ENCODE measurements at regions not wholly inside any gene's neighbourhood (a gene's known extent, or its start where the extent isn't known, plus 50 kb on each side); places are given as distances from the start of the nearest gene placed in this dataset.

DNA sequence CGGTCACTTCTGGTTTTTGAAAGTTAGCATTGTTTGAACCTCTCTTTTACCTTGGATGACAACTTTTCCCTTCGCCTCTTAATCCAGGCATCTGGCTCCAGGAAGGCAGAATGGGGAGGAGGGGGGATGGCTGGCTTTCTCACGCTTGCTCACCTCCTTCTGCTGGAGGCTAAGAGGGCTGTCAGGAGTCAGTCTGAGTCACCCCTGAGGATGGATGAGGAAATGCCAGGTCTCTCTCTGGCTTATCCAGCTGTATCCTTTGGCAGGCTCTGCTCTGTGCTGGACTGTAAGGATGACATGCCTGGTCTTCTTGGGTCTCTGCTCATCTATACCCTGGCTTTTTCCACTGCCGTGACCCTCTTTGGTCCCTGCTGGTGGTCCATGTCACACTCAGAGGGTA lies 142.9 kb upstream of the GYPC start:
- Histone ChIP-seq H3K36me3 (no peaks in the 10 kb centered on the region), H3K4me1 (no peaks in the 10 kb centered on the region), H3K27ac (replicated peaks) (no peak overlapping the region), H3K9me3 (replicated peaks) (no peaks in the 10 kb centered on the region), H3K27me3 (ENCODE audit: low read depth) (no peaks in the 10 kb centered on the region), H3K4me3 (no peak overlapping the region)
- DNase-seq: no peak
- no peak for TF ChIP-seq CTCF (IDR thresholded peaks at IDR 0.05; ENCODE audit: borderline replicate concordance)
- intact Hi-C loops (cut with micrococcal nuclease): no loop called here

DNA sequence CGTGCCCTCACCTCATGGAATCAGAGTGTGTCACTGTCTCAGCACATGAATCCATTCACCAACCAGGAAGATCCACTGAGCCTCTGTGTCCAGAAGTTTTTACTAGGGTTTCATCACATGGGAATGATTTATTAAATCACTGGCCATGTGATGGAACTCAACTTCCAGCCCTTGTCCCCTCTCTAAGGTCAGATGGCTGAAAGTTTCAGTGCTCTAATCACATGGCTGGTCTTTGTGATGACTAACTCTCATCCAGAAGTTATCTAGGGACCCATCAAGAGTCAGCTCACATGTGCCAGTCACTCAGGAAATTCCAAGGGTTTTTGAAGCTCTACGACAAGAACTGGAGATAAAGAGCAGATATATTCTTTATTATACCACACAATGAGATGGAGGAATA lies 140.5 kb upstream of the GYPC start:
- H3K9me3 ChIP-seq (replicated peaks): no peaks in the 10 kb centered on the region
- no peak for DNase-seq
- H3K27ac ChIP-seq (replicated peaks): no peak overlapping the region
- H3K36me3 ChIP-seq: no peaks in the 10 kb centered on the region
- intact Hi-C loops (cut with micrococcal nuclease): no loop called here
- H3K4me1 ChIP-seq: no peaks in the 10 kb centered on the region
- no peaks in the 10 kb centered on the region for H3K27me3 ChIP-seq (ENCODE audit: low read depth)
- TF ChIP-seq CTCF (IDR thresholded peaks at IDR 0.05; ENCODE audit: borderline replicate concordance): no peak
- no peak overlapping the region for H3K4me3 ChIP-seq

DNA sequence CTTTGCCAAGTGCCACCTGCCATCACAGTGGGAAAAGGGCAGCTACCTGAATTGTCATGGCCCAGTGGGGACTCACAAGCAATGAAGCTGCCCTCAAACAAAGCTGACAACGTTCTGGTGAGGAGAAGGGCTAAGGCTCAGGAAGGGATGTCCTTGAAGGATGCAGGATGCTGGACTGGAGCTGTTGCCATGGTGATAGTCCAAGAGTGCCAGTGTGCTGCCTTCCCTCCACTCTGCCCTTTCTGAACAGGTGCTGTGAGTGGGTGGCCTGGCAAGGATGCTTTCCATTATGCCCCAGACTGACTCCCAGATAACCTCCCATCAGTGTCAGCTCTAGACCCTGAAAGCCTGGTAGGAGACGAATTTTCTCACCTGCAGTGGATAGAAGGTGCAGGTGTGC lies 137.8 kb upstream of the GYPC start:
- H3K27me3 ChIP-seq (ENCODE audit: low read depth): no peaks in the 10 kb centered on the region
- H3K4me1 ChIP-seq: no peaks in the 10 kb centered on the region
- no peak for DNase-seq
- intact Hi-C loops (cut with micrococcal nuclease): no loop called here
- H3K9me3 ChIP-seq (replicated peaks): no peaks in the 10 kb centered on the region
- no peaks in the 10 kb centered on the region for H3K36me3 ChIP-seq
- H3K4me3 ChIP-seq: no peak overlapping the region
- H3K27ac ChIP-seq (replicated peaks): no peak overlapping the region
- no peak for TF ChIP-seq CTCF (IDR thresholded peaks at IDR 0.05; ENCODE audit: borderline replicate concordance)

DNA sequence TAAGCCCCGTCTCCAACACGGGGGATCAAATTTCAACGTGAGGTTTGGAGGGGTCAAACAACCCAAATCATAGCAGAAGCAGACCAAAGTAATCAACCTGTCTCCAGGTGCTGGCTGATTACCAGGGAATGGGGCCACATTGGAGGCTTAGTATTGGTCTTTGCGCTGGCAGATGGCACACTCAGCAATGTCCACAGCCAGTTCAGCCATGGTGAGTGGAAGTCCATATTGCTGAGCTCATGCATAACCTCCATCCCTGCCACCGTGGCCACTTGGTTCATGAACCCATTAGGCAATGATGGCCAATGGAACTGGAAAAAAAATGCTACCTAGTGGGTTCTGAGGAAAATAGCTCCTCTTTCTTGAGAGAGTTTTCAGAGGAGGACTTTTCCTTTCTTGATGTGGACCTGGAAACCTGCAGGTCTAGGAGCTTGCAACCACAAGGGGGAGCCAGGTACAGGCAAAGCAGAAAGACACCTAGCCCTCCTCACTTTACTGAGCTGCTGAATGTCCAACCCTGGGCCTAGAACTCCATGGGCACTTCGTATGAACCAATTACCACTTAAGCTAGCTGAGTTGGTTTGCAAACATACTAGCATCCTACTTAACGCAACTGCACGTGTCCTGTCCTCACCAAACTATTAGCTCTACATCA lies 128.0 kb upstream of the GYPC start:
- no peak overlapping the region for H3K4me3 ChIP-seq
- H3K27ac ChIP-seq (replicated peaks): no peak overlapping the region
- peak; percentile 80 for TF ChIP-seq CTCF (IDR thresholded peaks at IDR 0.05; ENCODE audit: borderline replicate concordance)
- no peaks in the 10 kb centered on the region for H3K4me1 ChIP-seq
- intact Hi-C loops (cut with micrococcal nuclease): loop anchor here (5.0 kb wide), 1 partner anchor 249 kb away; no protein-coding TSS in a partner anchor
- no peaks in the 10 kb centered on the region for H3K9me3 ChIP-seq (replicated peaks)
- H3K27me3 ChIP-seq (ENCODE audit: low read depth): no peaks in the 10 kb centered on the region
- H3K36me3 ChIP-seq: no peaks in the 10 kb centered on the region
- peak; percentile 65 for DNase-seq

- H3K4me3 ChIP-seq: no peak overlapping the region
- H3K36me3 ChIP-seq: no peaks in the 10 kb centered on the region
- H3K27me3 ChIP-seq (ENCODE audit: low read depth): no peaks in the 10 kb centered on the region
- DNase-seq: no peak
- no peak overlapping the region for H3K27ac ChIP-seq (replicated peaks)
- no peaks in the 10 kb centered on the region for H3K9me3 ChIP-seq (replicated peaks)
- intact Hi-C loops (cut with micrococcal nuclease): no loop called here
- H3K4me1 ChIP-seq: no peaks in the 10 kb centered on the region
- no peak for TF ChIP-seq CTCF (IDR thresholded peaks at IDR 0.05; ENCODE audit: borderline replicate concordance)
These were observed 124.9 kb upstream of the GYPC start for GRCh38 chr2:126531029-126531428.

Data from left ventricle myocardium inferior (tissue), 1 donor.